ENCODE measurements at regions not wholly inside any gene's neighbourhood (a gene's known extent, or its start where the extent isn't known, plus 50 kb on each side); places are given as distances from the start of the nearest gene placed in this dataset.

DNA sequence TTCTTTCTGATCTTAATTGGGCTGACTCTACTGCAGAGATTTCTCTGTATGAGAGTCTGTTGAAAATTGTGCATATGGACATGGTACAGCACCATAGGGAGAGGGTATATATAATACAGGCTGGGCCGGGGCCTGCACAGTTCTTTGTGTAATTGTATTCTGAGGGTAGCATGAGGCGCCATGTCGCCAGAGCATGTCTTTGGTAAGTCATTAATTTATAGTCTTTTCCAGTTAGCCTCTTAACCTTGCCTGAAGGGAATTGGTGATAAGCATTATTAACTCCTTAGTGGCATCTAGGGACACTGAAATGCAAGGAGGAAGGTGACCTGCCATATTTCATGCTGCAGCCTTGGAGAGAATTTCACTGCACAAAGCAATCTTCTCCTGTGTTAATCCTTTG is 569.9 kb downstream of the TMTC2 start:
- Histone ChIP-seq H2AK9ac (replicated peaks; ENCODE audit: low read depth, low read length, poor library complexity) (no peak overlapping the region), H3K14ac (replicated peaks; ENCODE audit: low read depth, low read length) (no peak overlapping the region), H3K9ac (ENCODE audit: low read depth, low read length) (no peak overlapping the region), H4K5ac (ENCODE audit: low read depth, low read length) (no peak overlapping the region), H4K20me1 (ENCODE audit: insufficient read depth, low read length) (no peaks in the 10 kb centered on the region), H3K36me3 (ENCODE audit: control insufficient read depth, insufficient read depth, low read length) (no peaks in the 10 kb centered on the region), H3K18ac (ENCODE audit: low read depth, low read length) (no peak overlapping the region), H3K9me3 (ENCODE audit: control insufficient read depth, insufficient read depth, low read length) (0 out of 2 replicates have a peak, but pooled peaks cover 4% of the 10 kb centered on the region), H2AFZ (replicated peaks; ENCODE audit: low read length, poor library complexity) (no peak overlapping the region), H4K8ac (ENCODE audit: low read depth in 2 of 2, low read length in 2 of 2) (no peak overlapping the region), H2BK20ac (ENCODE audit: low read depth, low read length) (no peak overlapping the region), H3K4ac (ENCODE audit: low read depth, low read length) (no peak overlapping the region), H2BK120ac (ENCODE audit: low read depth, low read length) (no peak overlapping the region), H3K23ac (ENCODE audit: low read depth, low read length) (no peak overlapping the region), H3K4me2 (ENCODE audit: low read depth, low read length) (no peak overlapping the region), H2BK15ac (ENCODE audit: low read depth, low read length) (no peak overlapping the region), H3K79me1 (ENCODE audit: low read depth in 1 of 2, low read length in 2 of 2) (no peaks in the 10 kb centered on the region), H3K56ac (ENCODE audit: extremely low read depth, insufficient read depth, low read length) (no peak overlapping the region), H3K9me1 (ENCODE audit: insufficient read depth, low read length) (no peaks in the 10 kb centered on the region), H2BK5ac (ENCODE audit: low read depth, low read length, poor library complexity, severe bottlenecking) (no peak overlapping the region), H3K27me3 (ENCODE audit: control insufficient read depth, insufficient read depth, low read length) (no peaks in the 10 kb centered on the region), H3K27ac (ENCODE audit: insufficient read depth, low read length) (no peak overlapping the region), H2AK5ac (ENCODE audit: low read depth, low read length) (no peak overlapping the region), H4K91ac (ENCODE audit: insufficient read depth, low read depth, low read length) (no peak overlapping the region), H3K4me1 (ENCODE audit: control insufficient read depth, insufficient read depth, low read length) (no peaks in the 10 kb centered on the region), H3K4me3 (ENCODE audit: insufficient read depth, low read depth, low read length) (no peak overlapping the region)
- dilution Hi-C loops (cut with HindIII; ENCODE audit: low sequenced_read_pairs, unreplicated experiment): no loop called here
- no CpG with 5 or more reads among the region's 3 CpGs for WGBS, 2 experiments (ENCODE audit: extremely low coverage in 2 of 2, insufficient read length in 1 of 2)
- DNase-seq (no peak), ATAC-seq (ENCODE audit: low read depth) (no peak)
- no TSS peak for BruUV-seq (replicated peaks)
- TF ChIP-seq MXI1 (IDR thresholded peaks at IDR 0.05; ENCODE audit: borderline replicate concordance, low read depth, low read length) (no peak), FOS (IDR thresholded peaks at IDR 0.05; ENCODE audit: low read depth, low read length) (no peak), SMC3 (IDR thresholded peaks at IDR 0.05; ENCODE audit: low read depth, low read length) (no peak), CEBPB (IDR thresholded peaks at IDR 0.05; ENCODE audit: low read depth, low read length) (no peak), ELK1 (IDR thresholded peaks at IDR 0.05; ENCODE audit: borderline replicate concordance, low read depth, low read length) (no peak), RAD21 (IDR thresholded peaks at IDR 0.05; ENCODE audit: low read length) (no peak), USF2 (IDR thresholded peaks at IDR 0.05; ENCODE audit: low read depth, low read length) (no peak), MAFK (IDR thresholded peaks at IDR 0.05; ENCODE audit: low read depth, low read length) (no peak), RFX5 (IDR thresholded peaks at IDR 0.05; ENCODE audit: low read depth, low read length) (no peak), CTCF (conservative IDR thresholded peaks at IDR 0.05; ENCODE audit: low read depth, low read length) (no peak), POLR2A (IDR thresholded peaks at IDR 0.05; ENCODE audit: low read depth, low read length) (no peak), CHD1 (IDR thresholded peaks at IDR 0.05; ENCODE audit: low read depth, low read length) (no peak), RCOR1 (IDR thresholded peaks at IDR 0.05; ENCODE audit: insufficient replicate concordance, low read length) (no peak), BHLHE40 (IDR thresholded peaks at IDR 0.05; ENCODE audit: low read depth, low read length) (no peak)
- in situ Hi-C loops (cut with MboI; ENCODE audit: low sequenced_read_pairs): no loop called here
- intact Hi-C loops (cut with micrococcal nuclease): no loop called here
- ChIA-PET CTCF (no interaction called here), POLR2A (ENCODE audit: unreplicated experiment) (no interaction called here)

Data from IMR-90 (cell line).